Mesenchymal stem cell (in vitro differentiated cells and primary cell): ENCODE measurements at regions not wholly inside any gene's neighbourhood (a gene's known extent, or its start where the extent isn't known, plus 50 kb on each side); places are given as distances from the start of the nearest gene placed in this dataset. TPM values are rescaled to one million over a fixed set of nuclear protein-coding genes. Genes with fewer than 3 reads are reported as not detected.

ENCODE experiments used
- DNase-seq: peaks from one replicate; pipeline ENCODE4 v3.0.0-alpha.2; 2013
- H2AFZ ChIP-seq: one replicate; pipeline ENCODE4 v1.6.1; 2013; ENCODE audit warnings: low read depth, mild to moderate bottlenecking, control low read depth, inconsistent platforms, low read length, moderate library complexity
- H2AK5ac ChIP-seq: 2 replicates; pipeline ENCODE4 v1.6.1; 2013; ENCODE audit warnings: low read length, moderate library complexity, mild to moderate bottlenecking, inconsistent platforms; ENCODE audit not compliant: severe bottlenecking
- H2BK120ac ChIP-seq: one replicate; pipeline ENCODE4 v1.6.1; 2013; ENCODE audit warnings: low read depth, mild to moderate bottlenecking, inconsistent platforms, low read length, moderate library complexity
- H2BK12ac ChIP-seq, 2 experiments: one replicate each; pipeline ENCODE4 v1.6.1; 2013; ENCODE audit warnings: inconsistent platforms in 2 of 2, low read length in 2 of 2, mild to moderate bottlenecking in 2 of 2, moderate library complexity in 2 of 2, control low read depth in 1 of 2
- H2BK15ac ChIP-seq: one replicate; pipeline ENCODE4 v1.6.1; 2013; ENCODE audit warnings: mild to moderate bottlenecking, low read depth, inconsistent platforms; ENCODE audit not compliant: poor library complexity, severe bottlenecking
- H2BK5ac ChIP-seq: 2 replicates; pipeline ENCODE4 v1.6.1; 2013; ENCODE audit warnings: low read depth, mild to moderate bottlenecking, low read length, control low read depth, inconsistent platforms; ENCODE audit not compliant: poor library complexity, severe bottlenecking
- H3K14ac ChIP-seq, 2 experiments: one replicate each; pipeline ENCODE4 v1.6.1; 2013; ENCODE audit warnings: inconsistent platforms in 2 of 2, low read length in 2 of 2, control low read depth in 1 of 2, mild to moderate bottlenecking in 1 of 2, moderate library complexity in 1 of 2
- H3K18ac ChIP-seq, 2 experiments: one replicate each; pipeline ENCODE4 v1.6.1; 2013; ENCODE audit warnings: inconsistent platforms in 2 of 2, low read length in 2 of 2, control low read depth in 1 of 2, low read depth in 1 of 2, mild to moderate bottlenecking in 1 of 2
- H3K23ac ChIP-seq, 2 experiments: one replicate each; pipeline ENCODE4 v1.6.1; 2013; ENCODE audit warnings: inconsistent platforms in 2 of 2, low read length in 2 of 2, mild to moderate bottlenecking in 2 of 2, moderate library complexity in 2 of 2, control low read depth in 1 of 2
- H3K27ac ChIP-seq: 2 replicates; pipeline ENCODE4 v1.5.1; 2013; ENCODE audit warnings: mild to moderate bottlenecking, moderate library complexity, low read length, control low read depth, inconsistent platforms; ENCODE audit not compliant: poor library complexity, severe bottlenecking
- H3K27me3 ChIP-seq, 2 experiments: 2 replicates each; pipeline versions ENCODE4 v1.6.1 to v1.7.0; 2013; ENCODE audit warnings: low read length in 2 of 2, mild to moderate bottlenecking in 2 of 2, moderate library complexity in 2 of 2, control low read depth in 1 of 2, inconsistent platforms in 1 of 2; ENCODE audit not compliant: control insufficient read depth in 1 of 2, insufficient read depth in 1 of 2
- H3K36me3 ChIP-seq, 2 experiments: 2 replicates each; pipeline versions ENCODE4 v1.6.1 to v1.7.0; 2013; ENCODE audit warnings: low read length in 2 of 2, control low read depth in 1 of 2, inconsistent platforms in 1 of 2, low read depth in 1 of 2, mild to moderate bottlenecking in 1 of 2; ENCODE audit not compliant: insufficient read depth in 2 of 2, control insufficient read depth in 1 of 2
- H3K4ac ChIP-seq, 2 experiments: one replicate each; pipeline ENCODE4 v1.6.1; 2013; ENCODE audit warnings: inconsistent platforms in 2 of 2, low read length in 2 of 2, mild to moderate bottlenecking in 2 of 2, moderate library complexity in 2 of 2, control low read depth in 1 of 2, low read depth in 1 of 2
- H3K4me1 ChIP-seq: 2 replicates; pipeline ENCODE4 v1.6.1; 2013; ENCODE audit warnings: low read depth, low read length, control low read depth; ENCODE audit not compliant: control insufficient read depth, insufficient read depth
- H3K4me2 ChIP-seq: 2 replicates; pipeline ENCODE4 v1.6.1; 2013; ENCODE audit warnings: low read length, mild to moderate bottlenecking, inconsistent platforms; ENCODE audit not compliant: poor library complexity, severe bottlenecking
- H3K4me3 ChIP-seq, 2 experiments: 2 replicates each; pipeline versions ENCODE4 v1.5.1 to v1.7.0; 2013; ENCODE audit warnings: low read length in 2 of 2, mild to moderate bottlenecking in 2 of 2, control low read depth in 1 of 2, low read depth in 1 of 2; ENCODE audit not compliant: insufficient read depth in 1 of 2
- H3K79me1 ChIP-seq: replicated peaks from 2 replicates; pipeline ENCODE4 v1.6.1; 2013; ENCODE audit warnings: mild to moderate bottlenecking, control low read depth, low read length, inconsistent platforms; ENCODE audit not compliant: poor library complexity, severe bottlenecking
- H3K9ac ChIP-seq: 2 replicates; pipeline ENCODE4 v1.7.0; 2013; ENCODE audit warnings: mild to moderate bottlenecking, low read length, moderate library complexity
- H3K9me3 ChIP-seq: 2 replicates; pipeline ENCODE4 v1.7.0; 2013; ENCODE audit warnings: mild to moderate bottlenecking, low read length; ENCODE audit not compliant: control insufficient read depth
- H4K8ac ChIP-seq: one replicate; pipeline ENCODE4 v1.6.1; 2013; ENCODE audit warnings: inconsistent platforms, mild to moderate bottlenecking, low read length, moderate library complexity
- H4K91ac ChIP-seq: one replicate; pipeline ENCODE4 v1.6.1; 2013; ENCODE audit warnings: mild to moderate bottlenecking, low read length, inconsistent platforms
- WGBS: methylation state at CpG from one replicate; pipeline ENCODE4 v1.1.7; 2013; ENCODE audit warnings: mixed read lengths; 5-methylcytosine and 5-hydroxymethylcytosine counted together
- small RNA-seq: library from polyadenylated mRNA; stranded (forward); fragments of <200 nt; extraction: miRNeasy Mini kit (QIAGEN cat#:217004); gene quantifications from one replicate; pipeline ENCODE3, GENCODE V24; 2013; ENCODE audit warnings: low read depth

GRCh38 chr10:94281654-94282053 lies 81.1 kb downstream of the NOC3L start:
- H4K91ac ChIP-seq: no peak overlapping the region
- 93% methylated on average over 5 of the region's 5 CpGs for WGBS

GRCh38 chr10:94282369-94282768 lies 80.4 kb downstream of the NOC3L start:
- H3K4me2 ChIP-seq: no peak overlapping the region
- no peak for DNase-seq
- no peak overlapping the region for H2AFZ ChIP-seq
- no peak overlapping the region for H3K27ac ChIP-seq
- H3K27me3 ChIP-seq: no peaks in the 10 kb centered on the region
- no peak overlapping the region for H4K91ac ChIP-seq
- H3K4me1 ChIP-seq: peaks cover under 1% of the 10 kb centered on the region
- no peaks in the 10 kb centered on the region for H3K79me1 ChIP-seq
- H3K23ac ChIP-seq: no peak overlapping the region
- H3K9ac ChIP-seq: no peak overlapping the region
- H2AK5ac ChIP-seq: no peak overlapping the region
- no peak overlapping the region for H3K4ac ChIP-seq
- no peaks in the 10 kb centered on the region for H3K9me3 ChIP-seq
- no peak overlapping the region for H3K18ac ChIP-seq
- H3K14ac ChIP-seq: no peak overlapping the region
- H3K4me3 ChIP-seq: no peak overlapping the region
- no peak overlapping the region for H2BK5ac ChIP-seq
- H2BK12ac ChIP-seq: no peak overlapping the region
- no peak overlapping the region for H2BK120ac ChIP-seq
- H3K36me3 ChIP-seq: no peaks in the 10 kb centered on the region
- H4K8ac ChIP-seq: no peak overlapping the region
- H2BK15ac ChIP-seq: no peak overlapping the region
- no CpG with 5 or more reads among the region's 2 CpGs for WGBS

More at GRCh38 chr10:94281654-94282053, 81.1 kb downstream of the NOC3L start:
- Histone ChIP-seq H3K36me3 (no peaks in the 10 kb centered on the region), H2AK5ac (no peak overlapping the region), H2BK120ac (no peak overlapping the region), H3K9me3 (no peaks in the 10 kb centered on the region), H3K23ac (no peak overlapping the region), H3K18ac (no peak overlapping the region), H3K27ac (no peak overlapping the region), H3K4me2 (no peak overlapping the region), H3K4me1 (no peaks in the 10 kb centered on the region), H2BK15ac (no peak overlapping the region), H4K8ac (no peak overlapping the region), H2AFZ (no peak overlapping the region), H2BK5ac (no peak overlapping the region), H3K27me3 (no peaks in the 10 kb centered on the region), H2BK12ac (no peak overlapping the region), H3K4ac (no peak overlapping the region), H3K9ac (no peak overlapping the region), H3K4me3 (no peak overlapping the region), H3K14ac (no peak overlapping the region), H3K79me1 (no peaks in the 10 kb centered on the region)
- DNase-seq: no peak

Small RNA genes in the stretch of these regions (small RNA-seq; reads per million reads assigned to genes)
- not detected for gene RNU6-657P
